Loucy (cell line): ENCODE measurements at regions not wholly inside any gene's neighbourhood (a gene's known extent, or its start where the extent isn't known, plus 50 kb on each side); places are given as distances from the start of the nearest gene placed in this dataset.

Source experiments
- CTCF ChIP-seq: fragments of 200-600 bp; sonication (generic); conservative IDR thresholded peaks from 2 replicates; pipeline ENCODE4 v1.5.1; 2014; ENCODE audit warnings: mild to moderate bottlenecking, antibody characterized with exemption, low read length
- EZH2phosphoT487 ChIP-seq: fragments of 200-600 bp; IDR thresholded peaks from 2 replicates; pipeline ENCODE4 v1.6.1; 2018; ENCODE audit warnings: antibody characterized with exemption, mild to moderate bottlenecking, moderate library complexity, borderline replicate concordance

- TF ChIP-seq CTCF (no peak), EZH2phosphoT487 (no peak)
Observed at GRCh38 chr2:851680-852079, 99.0 kb upstream of the SNTG2 start.
